Right lobe of liver (tissue), 4 donors: ENCODE measurements at regions not wholly inside any gene's neighbourhood (a gene's known extent, or its start where the extent isn't known, plus 50 kb on each side); places are given as distances from the start of the nearest gene placed in this dataset.

Experiments used
- POLR2A ChIP-seq: fragments of 450-650 bp; IDR thresholded peaks from one replicate; pipeline ENCODE4 v1.6.1; 2017; ENCODE audit warnings: antibody characterized with exemption, mild to moderate bottlenecking
- TF ChIP-seq, protein P1 (sequence below), 4 donors: fragments of 200-600 bp in 3 of 4; fragments of 450-650 bp in 1 of 4; IDR thresholded peaks; one replicate each; pipeline versions ENCODE4 v1.5.1 to v1.8.0; 2016 to 2022; ENCODE audit warnings: antibody characterized with exemption in 4 of 4, mild to moderate bottlenecking in 2 of 4
- donor health status: DM: no; HTN: no; CAD: no.
- donor health status: DM: no; HTN: no; CAD: no.
- donor health status: DM: no; HTN: yes; CAD: no.

DNA sequence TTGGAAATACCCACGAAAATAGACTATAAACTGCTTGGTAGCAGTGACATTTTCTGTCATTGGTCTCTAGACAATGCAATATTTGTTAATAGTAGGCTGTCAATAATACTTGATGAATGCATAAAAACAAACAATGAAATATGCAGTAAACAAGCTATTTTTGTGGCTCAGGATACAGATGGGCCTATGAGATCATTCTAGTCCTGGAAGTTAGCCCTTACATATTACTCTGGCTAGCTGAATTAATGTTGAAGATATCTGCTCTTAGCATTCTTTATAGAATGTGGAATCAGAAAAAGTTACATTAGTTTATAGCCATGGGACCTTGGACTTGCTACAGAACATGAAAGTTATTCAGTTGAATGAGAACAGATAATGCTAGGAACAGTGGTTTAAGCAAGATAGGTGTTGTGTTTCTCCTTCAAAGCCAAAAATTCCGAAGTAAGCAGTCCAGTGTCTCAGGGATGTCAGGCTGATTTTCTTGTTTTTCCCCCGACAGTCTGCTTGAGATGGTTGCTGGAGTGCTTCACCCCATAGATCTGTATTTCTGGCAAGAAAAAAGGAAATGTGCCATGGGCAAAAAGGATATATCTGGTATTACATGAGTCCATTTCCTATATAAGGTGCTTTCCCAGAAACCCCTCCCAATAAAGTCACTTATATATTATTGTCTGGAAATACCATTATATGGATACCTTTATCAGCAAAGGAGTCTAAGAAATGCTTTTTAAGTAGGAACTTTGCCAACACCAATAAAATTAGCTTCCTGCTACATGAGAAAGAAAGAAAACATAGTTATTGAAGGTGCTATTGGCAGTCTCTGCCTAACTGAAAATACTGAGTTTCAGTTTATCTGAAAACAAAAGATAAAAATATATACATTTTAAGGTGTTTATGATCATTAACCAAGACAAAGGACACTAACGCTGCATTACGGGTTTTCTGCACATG, 619.4 kb upstream of the ATP2B1 start:
- TF ChIP-seq, protein P1, sequence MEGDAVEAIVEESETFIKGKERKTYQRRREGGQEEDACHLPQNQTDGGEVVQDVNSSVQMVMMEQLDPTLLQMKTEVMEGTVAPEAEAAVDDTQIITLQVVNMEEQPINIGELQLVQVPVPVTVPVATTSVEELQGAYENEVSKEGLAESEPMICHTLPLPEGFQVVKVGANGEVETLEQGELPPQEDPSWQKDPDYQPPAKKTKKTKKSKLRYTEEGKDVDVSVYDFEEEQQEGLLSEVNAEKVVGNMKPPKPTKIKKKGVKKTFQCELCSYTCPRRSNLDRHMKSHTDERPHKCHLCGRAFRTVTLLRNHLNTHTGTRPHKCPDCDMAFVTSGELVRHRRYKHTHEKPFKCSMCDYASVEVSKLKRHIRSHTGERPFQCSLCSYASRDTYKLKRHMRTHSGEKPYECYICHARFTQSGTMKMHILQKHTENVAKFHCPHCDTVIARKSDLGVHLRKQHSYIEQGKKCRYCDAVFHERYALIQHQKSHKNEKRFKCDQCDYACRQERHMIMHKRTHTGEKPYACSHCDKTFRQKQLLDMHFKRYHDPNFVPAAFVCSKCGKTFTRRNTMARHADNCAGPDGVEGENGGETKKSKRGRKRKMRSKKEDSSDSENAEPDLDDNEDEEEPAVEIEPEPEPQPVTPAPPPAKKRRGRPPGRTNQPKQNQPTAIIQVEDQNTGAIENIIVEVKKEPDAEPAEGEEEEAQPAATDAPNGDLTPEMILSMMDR (IDR thresholded peaks at IDR 0.05) = no peak
- TF ChIP-seq POLR2A = no peak
